OCI-LY7 (cell line): ENCODE measurements at regions not wholly inside any gene's neighbourhood (a gene's known extent, or its start where the extent isn't known, plus 50 kb on each side); places are given as distances from the start of the nearest gene placed in this dataset.

Experiments used
- EZH2phosphoT487 ChIP-seq: fragments of 200-600 bp; sonication (generic); IDR thresholded peaks from 2 replicates; pipeline ENCODE4 v1.6.1; 2018; ENCODE audit warnings: low read depth, borderline replicate concordance, mild to moderate bottlenecking, mixed run types, antibody characterized with exemption, low read length, moderate library complexity, mixed read lengths
- TF ChIP-seq, protein P1 (sequence below): fragments of 200-600 bp; sonication (generic); conservative IDR thresholded peaks from 2 replicates; pipeline ENCODE4 v1.5.1; 2014; ENCODE audit warnings: mild to moderate bottlenecking, antibody characterized with exemption, low read length, moderate library complexity, mixed read lengths

DNA sequence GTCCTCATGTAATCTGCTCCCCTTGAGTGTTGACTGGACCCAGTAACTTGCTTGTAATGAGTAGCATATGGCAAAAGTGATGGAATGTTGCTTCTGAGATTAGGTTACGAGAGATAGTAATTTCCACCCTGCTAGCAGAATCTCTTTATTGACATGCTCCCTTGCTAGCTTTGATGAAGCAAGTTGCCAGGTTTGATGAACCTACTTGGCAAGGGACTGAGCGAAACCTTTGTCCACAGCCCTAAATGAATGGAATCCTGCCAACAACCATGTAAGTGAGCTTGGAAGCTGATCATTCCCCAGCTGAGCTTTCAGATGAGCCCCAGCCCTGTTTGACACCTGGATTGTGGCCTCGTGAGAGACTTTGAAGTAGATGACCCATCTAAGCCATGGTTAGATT lies 120.8 kb upstream of the PLXNC1 start:
- TF ChIP-seq, protein P1, sequence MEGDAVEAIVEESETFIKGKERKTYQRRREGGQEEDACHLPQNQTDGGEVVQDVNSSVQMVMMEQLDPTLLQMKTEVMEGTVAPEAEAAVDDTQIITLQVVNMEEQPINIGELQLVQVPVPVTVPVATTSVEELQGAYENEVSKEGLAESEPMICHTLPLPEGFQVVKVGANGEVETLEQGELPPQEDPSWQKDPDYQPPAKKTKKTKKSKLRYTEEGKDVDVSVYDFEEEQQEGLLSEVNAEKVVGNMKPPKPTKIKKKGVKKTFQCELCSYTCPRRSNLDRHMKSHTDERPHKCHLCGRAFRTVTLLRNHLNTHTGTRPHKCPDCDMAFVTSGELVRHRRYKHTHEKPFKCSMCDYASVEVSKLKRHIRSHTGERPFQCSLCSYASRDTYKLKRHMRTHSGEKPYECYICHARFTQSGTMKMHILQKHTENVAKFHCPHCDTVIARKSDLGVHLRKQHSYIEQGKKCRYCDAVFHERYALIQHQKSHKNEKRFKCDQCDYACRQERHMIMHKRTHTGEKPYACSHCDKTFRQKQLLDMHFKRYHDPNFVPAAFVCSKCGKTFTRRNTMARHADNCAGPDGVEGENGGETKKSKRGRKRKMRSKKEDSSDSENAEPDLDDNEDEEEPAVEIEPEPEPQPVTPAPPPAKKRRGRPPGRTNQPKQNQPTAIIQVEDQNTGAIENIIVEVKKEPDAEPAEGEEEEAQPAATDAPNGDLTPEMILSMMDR, result no peak
- no peak for TF ChIP-seq EZH2phosphoT487
